IMR-90 (cell line): ENCODE measurements at regions not wholly inside any gene's neighbourhood (a gene's known extent, or its start where the extent isn't known, plus 50 kb on each side); places are given as distances from the start of the nearest gene placed in this dataset.
"Not testable (repeated sequence)": the region's sequence is repeated elsewhere in the genome, so short reads cannot be mapped to it uniquely, and the experiment has no call there.

Source experiments
- ATAC-seq: fragments of 200-7000 bp; cut with Tn5 transposase; 2 replicates; pipeline ENCODE4 v1.9.1; 2020; ENCODE audit warnings: low read depth, mild to moderate bottlenecking, moderate library complexity
- BruUV-seq: library from RNA; stranded (reverse); fragments of 400-500 nt; replicated peaks from 2 replicates; lab custom pipeline; 2021; lab: Mats Ljungman, UMichigan
- CTCF ChIA-PET: fragments of 300-600 bp; formaldehyde crosslinking; extraction: SDS; loops from one replicate; lab custom pipeline; 2021; ENCODE audit warnings: antibody characterized with exemption; lab: Yijun Ruan, JAX
- POLR2A ChIA-PET: fragments of 300-600 bp; sonication (Branson Sonifier 250); formaldehyde crosslinking; loops from one replicate; lab custom pipeline; 2022; ENCODE audit warnings: antibody characterized with exemption; ENCODE audit not compliant: unreplicated experiment; lab: Charles Lee
- DNase-seq: peaks from one replicate; pipeline ENCODE4 v3.0.0; 2013
- H2AFZ ChIP-seq: replicated peaks from 2 replicates; pipeline ENCODE3; 2013; ENCODE audit warnings: low read length, mild to moderate bottlenecking; ENCODE audit not compliant: poor library complexity
- H2AK5ac ChIP-seq: 2 replicates; pipeline ENCODE4 v1.6.1; 2013; ENCODE audit warnings: low read depth, low read length, inconsistent platforms
- H2AK9ac ChIP-seq: replicated peaks from 2 replicates; pipeline ENCODE3; 2013; ENCODE audit warnings: mild to moderate bottlenecking, low read depth, low read length, moderate library complexity; ENCODE audit not compliant: poor library complexity
- H2BK120ac ChIP-seq: 2 replicates; pipeline ENCODE4 v1.6.1; 2013; ENCODE audit warnings: low read depth, low read length, inconsistent platforms
- H2BK15ac ChIP-seq: 3 replicates; pipeline ENCODE4 v1.6.1; 2013; ENCODE audit warnings: low read depth, low read length, inconsistent platforms
- H2BK20ac ChIP-seq: 2 replicates; pipeline ENCODE4 v1.6.1; 2013; ENCODE audit warnings: low read depth, mild to moderate bottlenecking, inconsistent platforms, low read length, moderate library complexity
- H2BK5ac ChIP-seq: 2 replicates; pipeline ENCODE4 v1.6.1; 2013; ENCODE audit warnings: mild to moderate bottlenecking, low read depth, low read length, inconsistent platforms; ENCODE audit not compliant: poor library complexity, severe bottlenecking
- H3K14ac ChIP-seq: replicated peaks from 2 replicates; pipeline ENCODE4 v1.6.1; 2013; ENCODE audit warnings: low read depth, low read length, inconsistent platforms
- H3K18ac ChIP-seq: 2 replicates; pipeline ENCODE4 v1.6.1; 2013; ENCODE audit warnings: low read depth, low read length, control low read depth
- H3K23ac ChIP-seq: 2 replicates; pipeline ENCODE4 v1.6.1; 2013; ENCODE audit warnings: low read depth, low read length, inconsistent platforms
- H3K27ac ChIP-seq: 2 replicates; pipeline ENCODE4 v1.5.1; 2013; ENCODE audit warnings: mild to moderate bottlenecking, control low read depth, low read length; ENCODE audit not compliant: insufficient read depth
- H3K27me3 ChIP-seq: 2 replicates; pipeline ENCODE4 v1.6.1; 2013; ENCODE audit warnings: low read length; ENCODE audit not compliant: control insufficient read depth, insufficient read depth
- H3K36me3 ChIP-seq: 2 replicates; pipeline ENCODE4 v1.6.1; 2013; ENCODE audit warnings: low read length, mixed read lengths; ENCODE audit not compliant: control insufficient read depth, insufficient read depth
- H3K4ac ChIP-seq: 2 replicates; pipeline ENCODE4 v1.6.1; 2013; ENCODE audit warnings: low read depth, low read length, inconsistent platforms
- H3K4me1 ChIP-seq: 2 replicates; pipeline ENCODE4 v1.6.1; 2013; ENCODE audit warnings: low read length, mixed read lengths; ENCODE audit not compliant: control insufficient read depth, insufficient read depth
- H3K4me2 ChIP-seq: 2 replicates; pipeline ENCODE4 v1.6.1; 2013; ENCODE audit warnings: low read depth, mild to moderate bottlenecking, control low read depth, low read length, moderate library complexity
- H3K4me3 ChIP-seq: 2 replicates; pipeline ENCODE4 v1.5.1; 2013; ENCODE audit warnings: low read depth, mild to moderate bottlenecking, control low read depth, low read length, moderate library complexity; ENCODE audit not compliant: insufficient read depth
- H3K56ac ChIP-seq: 2 replicates; pipeline ENCODE4 v1.6.1; 2013; ENCODE audit warnings: low read length, inconsistent platforms; ENCODE audit not compliant: insufficient read depth; ENCODE audit errors: extremely low read depth
- H3K79me1 ChIP-seq, 2 experiments: 2 replicates each; pipeline ENCODE4 v1.6.1; 2013; ENCODE audit warnings: low read length in 2 of 2, inconsistent platforms in 1 of 2, low read depth in 1 of 2
- H3K9ac ChIP-seq: 2 replicates; pipeline ENCODE4 v1.6.1; 2013; ENCODE audit warnings: low read depth, low read length, control low read depth
- H3K9me1 ChIP-seq: 2 replicates; pipeline ENCODE4 v1.6.1; 2013; ENCODE audit warnings: low read length, inconsistent platforms; ENCODE audit not compliant: insufficient read depth
- H3K9me3 ChIP-seq: 2 replicates; pipeline ENCODE4 v1.6.1; 2013; ENCODE audit warnings: low read length; ENCODE audit not compliant: control insufficient read depth, insufficient read depth
- H4K20me1 ChIP-seq: 2 replicates; pipeline ENCODE4 v1.6.1; 2013; ENCODE audit warnings: low read length, inconsistent platforms; ENCODE audit not compliant: insufficient read depth
- H4K5ac ChIP-seq: 2 replicates; pipeline ENCODE4 v1.6.1; 2013; ENCODE audit warnings: mild to moderate bottlenecking, low read depth, low read length, control low read depth
- H4K8ac ChIP-seq, 2 experiments: 2 replicates each; pipeline ENCODE4 v1.6.1; 2013; ENCODE audit warnings: low read depth in 2 of 2, low read length in 2 of 2, control low read depth in 1 of 2, inconsistent platforms in 1 of 2
- H4K91ac ChIP-seq: 2 replicates; pipeline ENCODE4 v1.6.1; 2013; ENCODE audit warnings: low read depth, low read length, inconsistent platforms; ENCODE audit not compliant: insufficient read depth
- WGBS, 2 experiments: methylation state at CpG; one replicate each; pipeline versions ENCODE4 v1.1.5 to v1.1.7; 2013; ENCODE audit warnings: missing lambda C conversion rate in 2 of 2; ENCODE audit not compliant: insufficient read length in 1 of 2; ENCODE audit errors: extremely low coverage in 2 of 2; 5-methylcytosine and 5-hydroxymethylcytosine counted together
- dilution Hi-C: fragments of 300-500 bp; cut with HindIII; formaldehyde crosslinking; loops from one replicate; pipeline ENCODE4 v1.14.3; 2018; ENCODE audit warnings: low sequenced_read_pairs; ENCODE audit not compliant: unreplicated experiment
- in situ Hi-C: fragments of 300-500 bp; cut with MboI; formaldehyde crosslinking; loops from 3 replicates; pipeline ENCODE4 v1.14.3; 2019; ENCODE audit warnings: low sequenced_read_pairs, inconsistent platforms, mixed read lengths
- intact Hi-C: fragments of 100-400 bp; cut with micrococcal nuclease; formaldehyde crosslinking; loops from 2 replicates; pipeline ENCODE4 v1.10.0; 2022

GRCh38 chr5:39525781-39526180, 101.0 kb upstream of the DAB2 start:
- H3K4me3 ChIP-seq, H4K8ac ChIP-seq, H3K9ac ChIP-seq, H3K9me3 ChIP-seq, H2BK120ac ChIP-seq, H3K4ac ChIP-seq, H3K79me1 ChIP-seq, H3K4me1 ChIP-seq, H2BK5ac ChIP-seq, H4K91ac ChIP-seq, H2BK15ac ChIP-seq, H3K9me1 ChIP-seq, dilution Hi-C loops, ATAC-seq, H4K5ac ChIP-seq, H2AK9ac ChIP-seq, H4K20me1 ChIP-seq, H3K23ac ChIP-seq, H2AFZ ChIP-seq, POLR2A ChIA-PET, H3K36me3 ChIP-seq, H3K27me3 ChIP-seq, in situ Hi-C loops, intact Hi-C loops, H3K56ac ChIP-seq, H2BK20ac ChIP-seq, BruUV-seq, H2AK5ac ChIP-seq, H3K27ac ChIP-seq, H3K4me2 ChIP-seq: not testable (repeated sequence)
- Histone ChIP-seq H3K18ac (peak overlapping the region; percentile 41; the same call in 1 of the 2 replicates), H3K14ac (0 out of 2 replicates have a peak overlapping the region, but pooled peaks have one; percentile 11)
- CTCF ChIA-PET = interaction anchor here (0.9 to 1.4 kb wide), 2 partner anchors 101 to 137 kb away, joined by 3 to 5 read pairs; partner anchors contain the start of gene DAB2
- 93% methylated on average over 3 of the region's 7 CpGs; no CpG with 5 or more reads in 1 of the 2 experiments for WGBS, 2 experiments
- peak; percentile 24 for DNase-seq
